ENCODE measurements at regions not wholly inside any gene's neighbourhood (a gene's known extent, or its start where the extent isn't known, plus 50 kb on each side); places are given as distances from the start of the nearest gene placed in this dataset.

- TF ChIP-seq CTCF (conservative IDR thresholded peaks at IDR 0.05; ENCODE audit: low read depth, low read length) (no peak), EZH2 (IDR thresholded peaks at IDR 0.05; ENCODE audit: borderline replicate concordance, low read depth, low read length, poor library complexity, severe bottlenecking) (no peak)
Measured at GRCh38 chr9:129368444-129368978, 190.4 kb upstream of the IER5L start.
